ENCODE measurements at regions not wholly inside any gene's neighbourhood (a gene's known extent, or its start where the extent isn't known, plus 50 kb on each side); places are given as distances from the start of the nearest gene placed in this dataset.

DNA sequence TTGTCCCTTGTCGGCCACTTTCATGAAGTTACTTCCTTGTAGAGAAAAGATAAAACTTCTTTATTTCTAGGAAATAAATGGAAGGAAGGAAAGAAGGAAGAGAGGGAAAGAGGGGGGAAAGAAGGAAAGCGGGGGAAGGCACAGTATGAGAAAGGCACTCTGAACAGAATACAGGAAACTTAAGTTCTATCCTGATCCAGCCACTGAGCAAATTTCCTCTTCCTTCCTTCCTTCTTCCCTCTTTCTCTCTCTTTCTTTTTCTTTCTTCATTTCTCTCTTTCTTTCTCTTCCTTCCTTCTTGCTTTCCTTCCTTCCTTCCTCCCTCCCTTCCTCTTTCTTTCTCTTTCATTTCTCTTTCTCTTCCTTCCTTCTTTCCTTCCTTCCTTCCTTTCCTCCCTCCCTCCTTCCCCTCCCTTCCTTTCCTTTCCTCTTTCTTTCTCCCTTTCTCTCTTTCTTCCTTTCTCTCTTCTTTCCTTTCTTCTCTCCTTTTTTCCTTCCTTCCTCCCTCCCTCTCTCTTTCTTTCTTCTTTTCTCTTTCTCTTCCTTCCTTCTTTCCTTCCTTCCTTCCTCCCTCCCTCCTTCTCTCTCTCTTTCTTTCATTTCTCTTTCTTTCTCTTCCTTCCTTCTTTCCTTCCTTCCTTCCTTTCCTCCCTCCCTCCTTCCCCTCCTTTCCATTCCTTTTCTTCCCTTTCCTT lies 240.2 kb upstream of the BRINP1 start:
- TF ChIP-seq, protein P1, sequence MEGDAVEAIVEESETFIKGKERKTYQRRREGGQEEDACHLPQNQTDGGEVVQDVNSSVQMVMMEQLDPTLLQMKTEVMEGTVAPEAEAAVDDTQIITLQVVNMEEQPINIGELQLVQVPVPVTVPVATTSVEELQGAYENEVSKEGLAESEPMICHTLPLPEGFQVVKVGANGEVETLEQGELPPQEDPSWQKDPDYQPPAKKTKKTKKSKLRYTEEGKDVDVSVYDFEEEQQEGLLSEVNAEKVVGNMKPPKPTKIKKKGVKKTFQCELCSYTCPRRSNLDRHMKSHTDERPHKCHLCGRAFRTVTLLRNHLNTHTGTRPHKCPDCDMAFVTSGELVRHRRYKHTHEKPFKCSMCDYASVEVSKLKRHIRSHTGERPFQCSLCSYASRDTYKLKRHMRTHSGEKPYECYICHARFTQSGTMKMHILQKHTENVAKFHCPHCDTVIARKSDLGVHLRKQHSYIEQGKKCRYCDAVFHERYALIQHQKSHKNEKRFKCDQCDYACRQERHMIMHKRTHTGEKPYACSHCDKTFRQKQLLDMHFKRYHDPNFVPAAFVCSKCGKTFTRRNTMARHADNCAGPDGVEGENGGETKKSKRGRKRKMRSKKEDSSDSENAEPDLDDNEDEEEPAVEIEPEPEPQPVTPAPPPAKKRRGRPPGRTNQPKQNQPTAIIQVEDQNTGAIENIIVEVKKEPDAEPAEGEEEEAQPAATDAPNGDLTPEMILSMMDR (IDR thresholded peaks at IDR 0.05; ENCODE audit: insufficient read depth, low read depth, low read length, missing control alignments): no peak
- H3K4me3 ChIP-seq (ENCODE audit: low read depth, low read length): no peak overlapping the region
- DNase-seq (ENCODE audit: low read depth): no peak

- TF ChIP-seq, protein P1 (IDR thresholded peaks at IDR 0.05; ENCODE audit: insufficient read depth, low read depth, low read length, missing control alignments): no peak
- no peak overlapping the region for H3K4me3 ChIP-seq (ENCODE audit: low read depth, low read length)
- no peak for DNase-seq (ENCODE audit: low read depth)
These were observed 232.4 kb upstream of the BRINP1 start for GRCh38 chr9:119601632-119602031.

- no peak overlapping the region for H3K4me3 ChIP-seq (ENCODE audit: low read depth, low read length)
- TF ChIP-seq, protein P1 (IDR thresholded peaks at IDR 0.05; ENCODE audit: insufficient read depth, low read depth, low read length, missing control alignments): no peak
- no peak for DNase-seq (ENCODE audit: low read depth)
These were observed 228.3 kb upstream of the BRINP1 start for GRCh38 chr9:119597499-119597898.

GRCh38 chr9:119596703-119597102 lies 227.5 kb upstream of the BRINP1 start:
- TF ChIP-seq, protein P1 (IDR thresholded peaks at IDR 0.05; ENCODE audit: insufficient read depth, low read depth, low read length, missing control alignments): no peak
- DNase-seq (ENCODE audit: low read depth): no peak
- no peak overlapping the region for H3K4me3 ChIP-seq (ENCODE audit: low read depth, low read length)

GRCh38 chr9:119588874-119589744 lies 219.9 kb upstream of the BRINP1 start:
- DNase-seq (ENCODE audit: low read depth): no peak
- H3K4me3 ChIP-seq (ENCODE audit: low read depth, low read length): no peak overlapping the region
- TF ChIP-seq, protein P1 (IDR thresholded peaks at IDR 0.05; ENCODE audit: insufficient read depth, low read depth, low read length, missing control alignments): no peak

GRCh38 chr9:119577881-119578280 lies 208.6 kb upstream of the BRINP1 start:
- TF ChIP-seq, protein P1 (IDR thresholded peaks at IDR 0.05; ENCODE audit: insufficient read depth, low read depth, low read length, missing control alignments): no peak
- DNase-seq (ENCODE audit: low read depth): no peak
- H3K4me3 ChIP-seq (ENCODE audit: low read depth, low read length): no peak overlapping the region
